ENCODE measurements at regions not wholly inside any gene's neighbourhood (a gene's known extent, or its start where the extent isn't known, plus 50 kb on each side); places are given as distances from the start of the nearest gene placed in this dataset.

DNA sequence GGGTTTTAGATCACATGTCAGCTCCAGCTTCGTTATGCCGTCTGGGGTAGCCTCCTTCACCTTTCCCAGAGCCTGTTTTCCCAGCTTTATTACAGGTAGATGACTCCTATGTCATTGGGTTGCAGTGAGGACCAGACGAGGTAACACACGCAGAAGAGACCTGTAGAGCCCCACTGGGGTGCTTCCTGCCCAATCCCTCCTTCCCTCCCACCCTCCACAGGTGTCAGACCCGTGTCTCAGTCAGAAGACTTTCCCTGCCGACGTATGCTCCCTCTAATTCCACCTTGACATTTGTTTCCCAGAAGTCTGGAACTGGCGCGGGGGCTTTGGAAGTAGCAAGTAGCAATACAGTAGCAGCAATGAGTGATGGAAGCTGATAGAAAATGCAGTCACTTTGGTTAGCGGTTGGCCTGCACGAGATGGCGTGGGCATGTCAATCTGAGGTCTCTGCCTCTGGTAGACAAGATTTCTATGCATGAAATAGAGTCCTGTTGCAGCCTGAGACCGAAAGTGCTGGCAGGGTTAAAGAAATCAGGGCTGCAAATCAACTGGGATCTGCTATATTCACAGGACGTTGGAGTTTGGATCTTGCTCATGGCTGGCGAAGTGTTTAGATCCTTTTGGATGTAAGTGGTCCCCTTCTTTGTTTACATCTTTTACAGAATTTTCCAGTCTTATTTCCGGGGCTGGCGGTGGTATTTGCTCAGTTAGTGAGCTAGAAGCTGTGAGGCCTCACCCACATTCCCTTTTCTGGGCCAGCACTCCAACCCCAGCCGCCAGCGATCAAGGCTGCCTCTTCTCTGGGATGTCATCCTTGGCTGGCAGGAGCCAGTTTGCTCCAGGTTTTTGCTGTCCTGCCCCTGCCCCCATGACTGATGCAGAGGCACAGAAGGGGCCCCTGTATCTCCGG, 78.3 kb upstream of the KMT2C start:
- TF ChIP-seq CTCF (IDR thresholded peaks at IDR 0.05) (no peak), POLR2A (IDR thresholded peaks at IDR 0.05) (no peak)

All from body of pancreas (tissue), 4 donors.